Activated CD4-positive, alpha-beta T cell treated with anti-CD3 and anti-CD28 coated beads, Interleukin-2, amount 50 U/mL, for 48 hours (primary cell): ENCODE measurements at regions not wholly inside any gene's neighbourhood (a gene's known extent, or its start where the extent isn't known, plus 50 kb on each side); places are given as distances from the start of the nearest gene placed in this dataset.
"Not testable (repeated sequence)": the region's sequence is repeated elsewhere in the genome, so short reads cannot be mapped to it uniquely, and the experiment has no call there.

Experiments
- DNase-seq, 2 experiments: peaks; one replicate each; pipeline ENCODE4 v3.0.0-alpha.2; 2020

DNA sequence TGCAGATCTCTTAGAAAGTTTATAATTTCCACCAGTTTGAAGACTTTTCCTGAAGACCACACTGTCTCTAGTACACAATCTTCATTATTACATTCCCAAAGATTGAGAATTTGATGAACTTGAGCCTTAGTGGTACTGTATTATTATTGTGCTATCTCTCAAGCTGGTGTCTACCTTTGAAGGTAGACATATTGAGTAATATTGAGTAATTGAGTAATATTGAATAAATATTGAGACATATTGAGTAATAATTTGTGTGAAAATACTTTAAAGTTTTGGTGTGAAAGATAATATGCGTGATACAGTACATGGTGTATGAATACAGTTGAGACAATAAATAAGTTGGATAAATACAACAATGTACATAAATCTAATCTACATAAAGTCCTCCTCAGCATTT is 613.1 kb upstream of the ADGRL2 start:
- DNase-seq, result no peak

DNA sequence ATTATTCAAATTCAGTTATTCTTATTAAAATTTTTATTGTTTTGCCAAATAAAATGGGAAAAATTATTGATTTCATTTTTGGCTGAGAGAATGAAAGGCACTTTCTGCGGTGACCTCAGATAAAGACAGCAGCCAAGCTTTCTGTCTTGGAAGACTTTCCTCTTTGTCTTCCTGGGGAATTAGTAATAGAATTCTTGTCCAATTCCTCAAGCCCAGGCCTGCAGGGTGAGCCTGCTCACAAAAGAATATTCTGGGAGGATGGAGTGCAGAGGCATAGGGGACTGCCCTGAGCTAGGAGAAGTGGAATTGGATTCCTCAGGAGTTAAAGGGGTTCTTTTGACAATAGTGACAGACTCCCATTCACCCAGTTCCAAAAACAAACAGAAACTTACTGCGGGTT is 614.5 kb upstream of the ADGRL2 start:
- no peak for DNase-seq

DNA sequence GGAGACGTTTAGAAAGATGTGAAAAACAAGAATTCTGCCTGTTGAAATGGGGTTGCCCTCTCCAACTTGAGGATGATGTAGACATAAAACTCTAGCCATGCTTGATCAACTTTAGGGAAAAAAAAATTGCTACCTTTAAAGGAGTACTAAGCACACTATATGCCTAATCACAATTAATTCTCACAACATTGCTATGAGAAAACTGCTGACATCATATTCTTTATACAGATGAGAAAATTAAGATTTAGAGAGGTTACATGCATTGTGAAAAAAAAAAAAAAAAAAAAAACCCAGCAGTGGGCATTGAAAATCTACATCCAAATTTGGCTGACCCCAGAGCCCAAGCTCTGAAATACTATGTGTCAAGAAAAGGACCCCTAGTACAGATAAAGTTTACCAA is 617.2 kb upstream of the ADGRL2 start:
- no peak for DNase-seq

DNA sequence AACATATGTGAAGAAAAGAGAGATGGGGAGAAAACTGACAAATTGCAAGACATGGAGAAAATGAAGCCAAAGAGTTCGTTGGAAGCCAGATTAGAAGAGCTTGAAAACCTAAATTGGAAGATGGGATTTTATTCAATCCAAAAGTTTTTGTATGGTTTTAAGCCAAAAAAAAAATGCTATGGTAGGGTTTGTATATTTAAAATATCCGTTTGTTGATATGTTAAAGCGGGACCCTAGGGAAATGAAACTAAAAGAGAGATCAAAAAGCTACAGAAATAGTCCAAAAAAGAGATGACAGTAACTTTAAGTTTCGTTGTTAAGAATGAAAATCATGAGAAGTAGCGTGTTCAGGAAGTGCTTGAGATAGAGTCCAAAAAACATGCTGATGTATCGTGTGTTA is 617.7 kb upstream of the ADGRL2 start:
- no peak for DNase-seq

GRCh38 chr1:81179242-81179641 is 621.5 kb upstream of the ADGRL2 start:
- no peak for DNase-seq

- DNase-seq, result not testable (repeated sequence)
These were observed 622.2 kb upstream of the ADGRL2 start for GRCh38 chr1:81178431-81179093.

DNA sequence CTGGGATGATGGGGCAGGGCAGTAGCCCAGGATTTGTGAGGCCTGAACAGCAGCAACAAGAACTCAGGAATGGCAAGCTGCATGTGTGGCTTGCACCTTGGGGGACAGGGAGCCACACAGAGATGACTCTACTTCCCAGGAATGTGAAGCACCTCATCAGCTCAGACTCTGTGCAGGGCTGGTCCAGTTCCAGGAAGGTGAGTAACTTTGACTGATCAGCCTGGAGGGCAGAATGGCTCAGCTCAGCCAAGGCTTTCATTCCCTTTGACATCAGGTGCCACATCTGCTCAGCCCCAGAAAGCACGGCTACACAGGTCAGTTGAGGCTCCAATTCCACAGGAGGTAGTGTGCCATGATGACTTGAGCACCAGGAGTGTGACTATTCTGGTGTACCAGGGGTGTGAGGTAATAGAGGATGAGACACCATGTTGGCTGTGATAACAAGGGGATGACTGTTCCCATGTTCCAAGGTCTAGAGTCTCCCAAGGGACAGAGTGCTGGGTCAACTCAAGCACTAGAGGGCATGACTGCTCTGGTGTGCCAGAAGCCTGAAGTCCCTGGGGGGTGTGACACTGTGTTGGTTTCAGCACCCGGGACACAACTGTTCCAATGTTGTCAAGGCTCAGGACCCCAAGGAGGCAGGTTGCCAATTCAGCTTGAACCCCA is 625.8 kb upstream of the ADGRL2 start:
- DNase-seq, result no peak

- DNase-seq, result no peak
These were observed 626.7 kb upstream of the ADGRL2 start for GRCh38 chr1:81174052-81174451.

- DNase-seq, result no peak
These were observed 628.3 kb upstream of the ADGRL2 start for GRCh38 chr1:81172483-81172882.

GRCh38 chr1:81170721-81171120 is 630.0 kb upstream of the ADGRL2 start:
- no peak for DNase-seq

GRCh38 chr1:81165963-81166362 is 634.8 kb upstream of the ADGRL2 start:
- DNase-seq, result no peak

DNA sequence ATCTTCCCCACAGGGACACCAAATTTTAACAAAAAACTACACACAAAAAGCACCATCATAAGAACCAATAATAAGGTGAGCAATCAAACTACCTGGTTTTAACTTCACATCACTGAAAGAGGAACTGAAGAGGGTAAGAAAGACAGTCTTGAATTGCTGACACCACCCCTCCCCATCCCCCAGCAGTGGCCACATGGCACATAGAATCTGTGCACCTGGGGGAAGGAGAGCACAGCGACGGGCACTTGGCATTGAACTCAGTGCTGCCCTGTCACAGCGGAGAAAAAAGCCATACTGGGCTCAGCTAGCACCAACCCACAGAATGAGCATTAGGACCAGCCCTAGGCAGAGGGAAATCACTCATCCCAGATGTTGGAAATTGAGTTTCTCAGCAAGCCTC is 640.0 kb upstream of the ADGRL2 start:
- no peak for DNase-seq

DNA sequence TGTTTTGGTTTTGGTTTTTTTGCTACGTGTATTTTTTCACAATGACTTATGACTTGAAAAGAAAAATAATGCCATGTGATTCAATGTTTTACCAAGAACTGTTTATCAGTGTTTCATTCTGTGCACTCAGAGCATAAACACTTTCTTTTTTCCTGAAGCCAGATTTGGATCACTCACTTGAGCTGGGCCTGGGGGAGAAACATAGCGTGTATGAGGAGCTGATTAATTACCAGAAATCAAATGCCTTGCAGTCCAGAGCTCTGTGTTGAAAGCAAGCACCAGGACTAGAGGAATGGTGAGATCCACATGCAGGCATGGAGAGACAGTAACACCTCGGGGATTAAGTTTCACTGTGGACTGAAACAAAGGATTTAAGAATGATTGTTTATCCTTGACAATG is 642.1 kb upstream of the ADGRL2 start:
- no peak for DNase-seq

- DNase-seq, result no peak
These were observed 643.0 kb upstream of the ADGRL2 start for GRCh38 chr1:81157686-81158085.

DNA sequence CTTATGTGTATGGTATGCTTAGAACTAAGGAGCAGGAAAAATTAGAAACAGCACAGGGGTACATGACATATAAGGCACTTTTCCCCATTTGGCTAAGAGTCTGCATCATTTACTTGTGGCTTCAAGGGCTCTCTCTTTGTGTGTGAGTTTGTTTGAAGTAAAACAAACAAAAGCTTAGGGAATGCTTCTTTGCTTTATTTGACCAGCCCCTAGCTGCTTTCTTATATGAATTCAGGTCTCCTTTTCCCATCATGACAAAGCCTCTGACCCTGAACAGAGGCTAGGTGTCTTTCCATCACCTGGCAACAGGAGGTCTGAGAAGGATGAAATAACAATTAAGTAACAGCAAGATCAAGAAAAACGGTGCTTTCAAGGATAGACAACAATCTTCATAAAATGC is 643.8 kb upstream of the ADGRL2 start:
- no peak for DNase-seq

DNA sequence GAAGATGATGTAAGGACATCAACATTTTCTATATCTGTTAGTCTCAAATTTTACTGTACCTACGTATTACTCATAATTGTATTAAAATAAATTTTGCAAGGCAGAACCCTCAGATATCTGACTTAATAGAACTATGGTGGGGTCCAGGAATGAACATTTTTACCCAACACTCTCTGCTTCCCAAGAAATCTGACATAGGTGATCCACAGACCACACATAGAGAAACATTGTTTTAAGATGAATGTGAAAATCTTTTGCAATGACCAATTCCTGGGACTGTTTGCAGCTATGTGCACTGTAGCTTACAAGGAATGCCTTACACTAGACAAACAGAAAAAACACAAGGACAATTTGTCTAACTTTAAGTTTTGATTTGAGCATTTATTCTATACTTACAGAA is 645.6 kb upstream of the ADGRL2 start:
- no peak for DNase-seq

- DNase-seq, result no peak
These were observed 649.5 kb upstream of the ADGRL2 start for GRCh38 chr1:81151206-81151605.

- no peak for DNase-seq
These were observed 650.9 kb upstream of the ADGRL2 start for GRCh38 chr1:81149649-81150325.

GRCh38 chr1:81144240-81144825 is 656.4 kb upstream of the ADGRL2 start:
- no peak for DNase-seq

DNA sequence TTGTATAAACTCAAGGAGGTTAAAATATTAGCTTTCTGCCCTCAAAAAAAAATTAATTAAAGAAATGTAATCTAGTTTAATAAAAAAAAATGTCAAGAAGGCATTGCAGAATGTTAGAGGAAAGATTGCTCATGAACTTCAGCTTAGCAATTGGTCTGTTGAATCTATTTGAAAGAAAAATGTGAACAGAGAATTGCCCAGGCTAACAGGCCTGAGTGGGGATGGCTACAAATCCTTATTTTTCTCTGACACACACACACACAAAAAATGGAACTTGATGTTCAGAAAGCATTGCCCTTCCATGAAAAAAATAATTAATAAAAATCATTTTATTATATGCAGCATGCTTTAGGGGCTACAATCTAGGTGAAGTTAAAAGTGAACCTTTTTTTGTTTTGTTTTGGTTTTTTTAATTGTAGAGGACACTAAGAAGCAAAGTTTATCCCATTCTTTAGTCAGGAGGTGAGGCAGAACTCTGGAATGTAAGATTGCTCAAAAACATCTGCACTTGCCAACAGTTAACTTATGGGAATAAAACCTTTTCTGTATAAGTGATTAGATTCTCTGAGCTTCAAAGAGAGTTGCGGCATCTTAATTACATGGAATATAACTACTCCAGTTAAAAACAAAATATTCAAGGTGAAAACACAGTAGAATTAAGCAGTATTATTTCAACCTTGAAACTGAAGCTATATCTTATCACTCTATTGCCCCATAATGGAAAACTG is 658.5 kb upstream of the ADGRL2 start:
- no peak for DNase-seq

DNA sequence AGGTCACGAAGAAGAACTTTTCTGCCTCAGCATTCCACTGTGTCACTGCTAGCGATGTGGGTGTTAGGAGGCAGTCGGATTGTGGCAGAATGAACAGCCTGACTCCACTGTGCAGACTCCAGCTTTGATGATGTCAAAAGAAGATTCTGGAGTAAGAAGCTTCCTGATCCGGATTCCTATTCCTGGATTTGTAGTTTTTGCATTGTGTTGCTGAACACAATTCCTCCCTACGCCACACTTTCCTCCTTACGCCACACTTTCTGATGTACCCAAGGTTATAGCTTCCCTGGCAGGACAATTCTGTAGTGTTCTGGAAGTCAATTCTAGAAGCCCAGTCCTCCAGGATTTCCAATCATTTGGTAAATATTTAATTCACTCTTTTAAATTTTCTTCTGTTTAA is 665.2 kb upstream of the ADGRL2 start:
- DNase-seq, result no peak

DNA sequence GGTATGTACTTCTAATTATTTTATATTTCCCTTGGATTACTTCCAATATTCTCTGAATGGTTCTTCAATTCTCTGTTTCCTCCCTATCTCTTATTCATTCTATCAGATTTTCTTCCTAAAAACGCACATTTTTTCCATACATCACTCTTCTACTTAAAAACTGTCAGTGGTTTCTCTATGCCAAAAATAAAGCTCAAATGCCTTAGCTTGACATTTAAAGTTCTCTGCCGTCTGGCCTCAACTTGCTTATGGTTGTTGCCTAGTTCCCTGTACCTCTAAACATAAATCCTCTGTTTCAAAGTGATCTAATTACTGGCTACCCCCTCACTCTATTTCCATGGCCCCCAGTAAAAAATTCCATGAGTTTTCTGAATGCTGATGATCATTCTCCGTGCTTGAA is 671.0 kb upstream of the ADGRL2 start:
- DNase-seq, result no peak

DNA sequence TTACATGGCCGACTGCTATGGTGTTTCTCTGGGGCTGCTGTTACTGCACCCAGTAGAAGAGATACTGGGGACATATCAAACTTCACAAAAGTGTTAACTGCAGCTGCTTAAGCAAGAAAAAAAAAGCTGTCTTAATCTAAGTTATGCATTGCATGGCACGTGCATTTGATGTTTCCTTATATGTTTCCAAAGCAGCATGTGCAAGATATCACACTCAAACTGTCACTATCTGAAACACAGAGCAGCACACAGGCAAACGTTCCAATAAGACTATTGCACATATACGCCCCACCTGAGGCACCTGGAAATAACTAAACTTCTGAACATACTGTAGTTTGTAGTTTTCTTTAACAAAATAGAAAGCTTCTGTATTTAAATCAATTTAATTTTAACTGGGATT is 671.4 kb upstream of the ADGRL2 start:
- DNase-seq, result no peak
